D721Med (cell line): ENCODE measurements at regions not wholly inside any gene's neighbourhood (a gene's known extent, or its start where the extent isn't known, plus 50 kb on each side); places are given as distances from the start of the nearest gene placed in this dataset.
"Not testable (repeated sequence)": the region's sequence is repeated elsewhere in the genome, so short reads cannot be mapped to it uniquely, and the experiment has no call there.

Experiments used
- DNase-seq: peaks from one replicate; pipeline ENCODE4 v3.0.0; 2011; ENCODE audit warnings: low spot score; ENCODE audit not compliant: insufficient read length
- FAIRE-seq: peaks from 2 replicates; lab custom pipeline; 2011; peaks lifted over from hg19 to GRCh38; lab: Jason Lieb, UNC
- CTCF ChIP-seq: IDR thresholded peaks from 2 replicates; pipeline ENCODE4 v1.5.1; 2012; ENCODE audit warnings: mild to moderate bottlenecking, control low read depth; ENCODE audit not compliant: insufficient read depth; ENCODE audit errors: missing control alignments

DNA sequence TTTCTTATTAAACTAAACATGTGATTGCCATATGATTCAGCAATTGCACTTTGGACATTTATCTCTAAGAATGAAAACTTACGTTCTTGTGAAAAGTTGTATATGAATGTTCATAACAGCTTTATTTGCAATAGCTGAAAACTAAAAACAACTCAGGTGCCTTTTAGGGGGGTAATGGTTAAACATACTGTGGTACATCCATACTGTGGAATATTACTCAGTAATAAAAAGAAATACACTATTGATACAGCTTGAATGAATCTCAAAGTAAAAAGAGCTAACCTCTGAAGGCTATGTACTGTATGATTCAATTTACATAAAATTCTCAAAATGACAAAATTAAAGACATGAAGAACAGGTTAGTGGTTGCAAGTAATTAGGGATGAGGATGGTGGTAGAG is 339.5 kb upstream of the PAPPA start:
- no peak for FAIRE-seq
- TF ChIP-seq CTCF, result no peak
- no peak for DNase-seq

DNA sequence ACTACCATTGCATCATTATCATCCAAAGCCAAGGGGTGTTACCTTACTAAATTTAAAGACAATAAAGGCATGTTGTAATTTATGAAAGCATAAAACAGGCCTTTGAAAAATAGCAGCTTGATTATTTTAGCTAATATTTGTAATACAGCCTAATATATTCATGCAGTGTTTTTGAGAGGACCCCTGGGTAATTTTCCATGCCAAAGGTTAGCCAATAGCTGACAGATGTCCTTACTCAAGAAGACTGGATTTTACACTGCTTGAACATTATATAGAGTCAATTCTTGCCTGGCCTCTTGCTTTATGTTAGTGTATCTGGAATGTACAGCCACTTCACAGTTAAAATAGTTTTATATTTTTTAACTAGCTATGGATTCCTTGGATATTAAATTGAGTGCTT is 337.8 kb upstream of the PAPPA start:
- FAIRE-seq (no peak), DNase-seq (no peak)
- TF ChIP-seq CTCF, result no peak

DNA sequence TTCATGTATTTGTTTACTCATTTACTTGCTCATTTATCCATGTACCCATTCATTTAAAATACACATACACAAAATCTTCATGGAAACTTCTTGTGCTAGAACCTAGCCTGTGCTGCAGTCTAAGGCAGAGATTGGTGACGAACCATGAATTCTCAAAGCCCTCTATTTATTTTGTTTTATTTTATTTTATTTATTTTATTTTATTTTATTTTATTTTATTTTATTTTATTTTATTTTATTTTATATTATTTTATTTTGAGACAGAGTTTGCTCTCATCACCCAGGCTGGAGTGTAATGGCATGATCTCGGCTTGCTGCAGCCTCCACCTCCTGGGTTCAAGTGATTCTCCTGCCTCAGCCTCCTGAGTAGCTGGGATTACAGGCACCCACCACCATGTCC is 334.9 kb upstream of the PAPPA start:
- not testable (repeated sequence) for DNase-seq, FAIRE-seq

DNA sequence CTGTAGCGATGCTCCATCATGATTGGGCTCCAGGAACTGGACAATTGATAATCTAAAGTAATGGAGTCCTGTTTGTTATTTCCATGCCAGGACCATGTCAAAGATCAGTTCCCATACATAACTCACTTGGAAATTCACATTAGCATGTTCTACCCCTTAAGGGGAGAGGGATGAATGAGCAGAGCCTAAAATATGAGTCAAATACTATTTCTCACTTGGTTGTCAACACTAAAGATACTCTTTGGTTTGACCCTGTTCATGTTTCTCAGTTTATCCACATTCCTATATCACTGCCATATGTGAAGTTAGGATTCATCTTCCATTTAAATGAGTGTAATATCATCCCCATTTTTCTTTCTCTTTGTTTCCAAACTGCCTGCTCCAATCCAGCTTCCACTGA is 321.6 kb upstream of the PAPPA start:
- no peak for TF ChIP-seq CTCF
- DNase-seq (no peak), FAIRE-seq (no peak)

DNA sequence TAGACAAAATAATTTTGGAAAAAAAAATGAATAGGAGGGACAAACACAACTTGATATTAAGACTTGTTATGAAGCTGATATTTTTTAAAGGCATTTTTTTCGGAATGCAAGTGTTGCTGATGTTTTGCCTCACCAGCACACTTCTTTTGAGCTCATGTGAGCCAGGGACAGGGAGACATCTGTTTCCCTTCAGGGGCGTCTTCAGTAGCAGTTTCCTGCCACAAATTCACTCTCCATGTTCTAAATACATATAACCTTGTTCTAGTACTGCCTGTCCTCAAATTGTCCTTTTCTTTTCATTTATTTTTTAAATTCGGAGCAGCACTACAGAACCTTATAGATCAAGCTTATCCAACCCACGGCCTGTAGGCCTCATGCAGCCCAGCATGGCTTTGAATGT is 316.0 kb upstream of the PAPPA start:
- no peak for DNase-seq
- no peak for TF ChIP-seq CTCF
- FAIRE-seq, result no peak

DNA sequence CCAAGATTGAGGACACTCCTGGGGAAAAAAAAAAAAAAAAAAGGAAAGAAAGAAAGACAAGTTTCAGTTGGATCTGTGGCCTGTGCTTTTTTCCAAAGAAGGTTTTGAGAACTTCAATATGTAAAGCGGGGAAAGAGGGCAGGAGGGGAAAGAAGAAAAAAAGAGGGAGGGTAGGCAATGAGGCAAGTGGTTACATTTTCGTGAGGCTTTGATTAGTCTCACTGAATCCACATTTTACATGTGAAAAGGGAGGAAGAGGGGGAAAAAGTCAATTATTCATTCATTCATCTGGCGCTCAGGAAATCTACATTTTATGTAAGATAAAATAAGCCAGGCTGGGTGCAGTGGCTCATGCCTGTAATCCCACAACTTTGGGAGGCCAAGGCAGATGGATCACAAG is 315.2 kb upstream of the PAPPA start:
- DNase-seq (no peak), FAIRE-seq (no peak)
- TF ChIP-seq CTCF, result no peak

DNA sequence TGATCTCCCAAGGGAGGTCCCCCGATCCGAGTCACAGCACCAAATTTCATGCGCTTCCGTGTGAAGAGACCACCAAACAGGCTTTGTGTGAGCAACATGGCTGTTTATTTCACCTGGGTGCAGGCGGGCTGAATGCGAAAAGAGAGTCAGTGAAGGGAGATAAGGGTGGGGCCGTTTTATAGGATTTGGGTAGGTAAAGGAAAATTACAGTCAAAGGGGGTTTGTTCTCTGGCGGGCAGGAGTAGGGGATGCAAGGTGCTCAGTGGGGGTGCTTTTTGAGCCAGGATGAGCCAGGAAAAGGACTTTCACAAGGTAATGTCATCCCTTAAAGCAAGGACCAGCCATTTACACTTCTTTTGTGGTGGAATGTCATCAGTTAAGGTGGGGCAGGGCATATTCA is 309.2 kb upstream of the PAPPA start:
- DNase-seq, FAIRE-seq: not testable (repeated sequence)

DNA sequence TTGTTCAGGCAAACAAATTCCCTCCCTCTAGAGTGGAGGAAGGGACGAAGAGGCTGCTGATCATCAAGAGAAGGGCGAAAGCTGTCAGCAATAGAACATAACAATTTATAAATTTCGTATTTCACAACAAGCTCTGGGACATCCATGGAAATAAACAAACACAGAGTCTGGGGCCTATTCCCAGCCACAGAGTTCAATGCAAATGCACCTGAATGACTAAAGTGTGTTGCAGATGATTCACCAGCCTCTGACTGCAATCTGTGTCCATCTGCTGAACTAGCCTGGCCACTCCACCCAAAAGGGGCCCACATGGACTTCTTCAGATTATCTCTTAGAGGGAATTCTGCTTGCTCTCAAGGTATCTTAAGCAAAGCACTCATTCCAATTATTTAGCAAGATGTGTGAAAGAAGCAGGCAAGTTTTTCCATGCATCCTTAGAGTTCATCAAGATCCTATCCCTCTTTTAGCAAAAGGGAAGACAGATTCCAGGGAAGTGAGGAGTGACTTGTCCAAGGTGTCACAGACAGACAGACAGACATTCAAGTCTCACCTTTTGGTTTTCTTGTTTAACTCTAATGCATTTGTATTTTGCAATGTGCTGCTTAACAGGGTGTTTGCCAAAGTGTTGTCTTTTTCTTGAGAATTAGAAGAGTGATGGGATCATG is 307.8 kb upstream of the PAPPA start:
- no peak for TF ChIP-seq CTCF
- DNase-seq (no peak), FAIRE-seq (no peak)
